ENCODE measurements at regions not wholly inside any gene's neighbourhood (a gene's known extent, or its start where the extent isn't known, plus 50 kb on each side); places are given as distances from the start of the nearest gene placed in this dataset.

- no peak for TF ChIP-seq GATA3 (IDR thresholded peaks at IDR 0.05; ENCODE audit: low read depth, low read length)
- no peak for TF ChIP-seq GATA2 (IDR thresholded peaks at IDR 0.05; ENCODE audit: low read depth, low read length)
These were observed 79.4 kb upstream of the IZUMO3 start for GRCh38 chr9:24625097-24625496.

Data from SH-SY5Y (cell line).